Prostate gland (tissue), 2 donors: ENCODE measurements at regions not wholly inside any gene's neighbourhood (a gene's known extent, or its start where the extent isn't known, plus 50 kb on each side); places are given as distances from the start of the nearest gene placed in this dataset.

Source experiments
- CTCF ChIP-seq, 4 experiments: fragments of 200-600 bp in 2 of 4; fragments of 450-650 bp in 2 of 4; sonication (generic) in 2 of 4; IDR thresholded peaks; 1 replicate in 3 of 4; 2 replicates in 1 of 4; pipeline ENCODE4 v1.5.1; 2016 to 2019; ENCODE audit warnings: antibody characterized with exemption in 4 of 4, mild to moderate bottlenecking in 2 of 4, moderate library complexity in 2 of 4
- POLR2A ChIP-seq: fragments of 450-650 bp; IDR thresholded peaks from one replicate; pipeline ENCODE4 v1.6.1; 2016; ENCODE audit warnings: antibody characterized with exemption, mild to moderate bottlenecking

DNA sequence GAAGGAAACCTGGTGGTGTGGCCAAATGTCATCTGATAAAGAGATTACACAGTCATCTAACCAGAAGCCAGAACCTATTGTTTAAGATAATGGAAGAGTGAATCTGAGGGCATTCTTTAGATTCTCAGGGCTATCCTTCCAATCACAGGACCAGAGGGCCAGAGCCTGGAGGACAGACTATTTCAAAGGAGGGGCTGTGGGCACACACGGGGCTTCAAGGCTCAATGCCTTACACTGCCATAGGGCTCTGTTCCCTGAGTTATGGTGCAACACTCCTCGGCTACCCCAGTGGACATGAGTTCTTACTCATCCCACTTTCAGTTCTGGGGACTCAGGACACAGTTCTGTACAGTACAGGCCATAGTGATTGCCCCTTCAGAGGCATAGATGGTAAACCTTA is 343.9 kb upstream of the ALCAM start:
- TF ChIP-seq CTCF (IDR thresholded peaks at IDR 0.05): no peak
- no peak for TF ChIP-seq POLR2A
